Mucosa of stomach (tissue), 1 donor: ENCODE measurements at regions not wholly inside any gene's neighbourhood (a gene's known extent, or its start where the extent isn't known, plus 50 kb on each side); places are given as distances from the start of the nearest gene placed in this dataset.

ENCODE experiments used
- H3K27me3 ChIP-seq: one replicate; pipeline ENCODE4 v1.7.0; 2013; ENCODE audit warnings: mild to moderate bottlenecking, low read length; ENCODE audit not compliant: control insufficient read depth, insufficient read depth
- H3K36me3 ChIP-seq: one replicate; pipeline ENCODE4 v1.7.0; 2013; ENCODE audit warnings: low read length; ENCODE audit not compliant: control insufficient read depth, insufficient read depth
- H3K4me1 ChIP-seq: one replicate; pipeline ENCODE4 v1.7.0; 2013; ENCODE audit warnings: mild to moderate bottlenecking, low read length; ENCODE audit not compliant: control insufficient read depth, insufficient read depth
- H3K4me3 ChIP-seq: one replicate; pipeline ENCODE4 v1.7.0; 2013; ENCODE audit warnings: low read length
- H3K9ac ChIP-seq: one replicate; pipeline ENCODE4 v1.7.0; 2013; ENCODE audit warnings: mild to moderate bottlenecking, low read length, moderate library complexity
- H3K9me3 ChIP-seq: one replicate; pipeline ENCODE4 v1.7.0; 2013; ENCODE audit warnings: mild to moderate bottlenecking, low read length, moderate library complexity; ENCODE audit not compliant: control insufficient read depth
- donor health status: Pancreatic carcinoma.

GRCh38 chr10:114761205-114762193 lies 60.1 kb upstream of the FHIP2A start:
- H3K36me3 ChIP-seq, result no peaks in the 10 kb centered on the region

GRCh38 chr10:114762811-114763210 lies 58.8 kb upstream of the FHIP2A start:
- H3K9me3 ChIP-seq, result no peaks in the 10 kb centered on the region
- peaks cover 7% of the 10 kb centered on the region for H3K4me1 ChIP-seq
- no peak overlapping the region for H3K9ac ChIP-seq
- no peaks in the 10 kb centered on the region for H3K27me3 ChIP-seq
- no peaks in the 10 kb centered on the region for H3K36me3 ChIP-seq
- H3K4me3 ChIP-seq, result no peak overlapping the region

More at GRCh38 chr10:114761205-114762193, 60.1 kb upstream of the FHIP2A start:
- H3K9ac ChIP-seq, result no peak overlapping the region
- no peak overlapping the region for H3K4me3 ChIP-seq
- no peaks in the 10 kb centered on the region for H3K9me3 ChIP-seq
- no peaks in the 10 kb centered on the region for H3K27me3 ChIP-seq
- peaks cover 3% of the 10 kb centered on the region for H3K4me1 ChIP-seq

GRCh38 chr10:114764656-114765055 lies 56.9 kb upstream of the FHIP2A start:
- H3K9ac ChIP-seq, result no peak overlapping the region
- no peaks in the 10 kb centered on the region for H3K36me3 ChIP-seq
- no peak overlapping the region for H3K4me3 ChIP-seq
- no peaks in the 10 kb centered on the region for H3K27me3 ChIP-seq
- peaks cover 7% of the 10 kb centered on the region for H3K4me1 ChIP-seq
- no peaks in the 10 kb centered on the region for H3K9me3 ChIP-seq

GRCh38 chr10:114766470-114766869 lies 55.1 kb upstream of the FHIP2A start:
- Histone ChIP-seq H3K9me3 (no peaks in the 10 kb centered on the region), H3K4me1 (peaks cover 7% of the 10 kb centered on the region), H3K27me3 (no peaks in the 10 kb centered on the region), H3K4me3 (no peak overlapping the region), H3K9ac (no peak overlapping the region), H3K36me3 (no peaks in the 10 kb centered on the region)

- Histone ChIP-seq H3K4me1 (peaks cover 7% of the 10 kb centered on the region), H3K4me3 (peak overlapping the region; percentile 15), H3K27me3 (no peaks in the 10 kb centered on the region), H3K9ac (peak overlapping the region; percentile 58), H3K9me3 (no peaks in the 10 kb centered on the region), H3K36me3 (no peaks in the 10 kb centered on the region)
These were observed 54.2 kb upstream of the FHIP2A start for GRCh38 chr10:114767101-114767985.

GRCh38 chr10:114767986-114768821 lies 53.4 kb upstream of the FHIP2A start:
- no peaks in the 10 kb centered on the region for H3K36me3 ChIP-seq
- H3K4me3 ChIP-seq, result no peak overlapping the region
- no peaks in the 10 kb centered on the region for H3K9me3 ChIP-seq
- peak overlapping the region; percentile 58 for H3K9ac ChIP-seq
- no peaks in the 10 kb centered on the region for H3K27me3 ChIP-seq
- H3K4me1 ChIP-seq, result peaks cover 7% of the 10 kb centered on the region

GRCh38 chr10:114770009-114770408 lies 51.6 kb upstream of the FHIP2A start:
- Histone ChIP-seq H3K36me3 (no peaks in the 10 kb centered on the region), H3K9me3 (no peaks in the 10 kb centered on the region), H3K27me3 (no peaks in the 10 kb centered on the region), H3K9ac (no peak overlapping the region), H3K4me1 (peaks cover 7% of the 10 kb centered on the region), H3K4me3 (no peak overlapping the region)

- H3K27me3 ChIP-seq, result no peaks in the 10 kb centered on the region
- no peak overlapping the region for H3K4me3 ChIP-seq
- H3K36me3 ChIP-seq, result no peaks in the 10 kb centered on the region
- peaks cover 7% of the 10 kb centered on the region for H3K4me1 ChIP-seq
- H3K9ac ChIP-seq, result no peak overlapping the region
- no peaks in the 10 kb centered on the region for H3K9me3 ChIP-seq
These were observed 50.4 kb upstream of the FHIP2A start for GRCh38 chr10:114771157-114771556.

- no peak overlapping the region for H3K4me3 ChIP-seq
- H3K9me3 ChIP-seq, result no peaks in the 10 kb centered on the region
- H3K27me3 ChIP-seq, result no peaks in the 10 kb centered on the region
- no peaks in the 10 kb centered on the region for H3K36me3 ChIP-seq
- H3K9ac ChIP-seq, result no peak overlapping the region
- peaks cover 1% of the 10 kb centered on the region for H3K4me1 ChIP-seq
These were observed 49.8 kb upstream of the FHIP2A start for GRCh38 chr10:114771749-114772148.
